GM19035 (cell line): ENCODE measurements at regions not wholly inside any gene's neighbourhood (a gene's known extent, or its start where the extent isn't known, plus 50 kb on each side); places are given as distances from the start of the nearest gene placed in this dataset.
"Not testable (repeated sequence)": the region's sequence is repeated elsewhere in the genome, so short reads cannot be mapped to it uniquely, and the experiment has no call there.

Experiments
- ATAC-seq: cut with Tn5 transposase; IDR thresholded peaks from one replicate; pipeline ENCODE4 v1.9.1; 2021; ENCODE audit not compliant: unreplicated experiment

- no peak for ATAC-seq
Observed at GRCh38 chr5:162769019-162769418, 668.4 kb upstream of the CCNG1 start.

- ATAC-seq = no peak
Observed at GRCh38 chr5:162785673-162786072, 651.7 kb upstream of the CCNG1 start.

GRCh38 chr5:162786234-162786633 is 651.2 kb upstream of the CCNG1 start:
- no peak for ATAC-seq

GRCh38 chr5:162796507-162796906 is 640.9 kb upstream of the CCNG1 start:
- ATAC-seq = no peak

- no peak for ATAC-seq
Observed at GRCh38 chr5:162800301-162800700, 637.1 kb upstream of the CCNG1 start.

- ATAC-seq = no peak
Observed at GRCh38 chr5:162801235-162801634, 636.2 kb upstream of the CCNG1 start.

- ATAC-seq = no peak
Observed at GRCh38 chr5:162806195-162806594, 631.2 kb upstream of the CCNG1 start.

- no peak for ATAC-seq
Observed at GRCh38 chr5:162811071-162811470, 626.3 kb upstream of the CCNG1 start.

GRCh38 chr5:162816816-162817215 is 620.6 kb upstream of the CCNG1 start:
- no peak for ATAC-seq

- ATAC-seq = no peak
Observed at GRCh38 chr5:162817364-162817763, 620.0 kb upstream of the CCNG1 start.

GRCh38 chr5:162821664-162822063 is 615.7 kb upstream of the CCNG1 start:
- ATAC-seq = not testable (repeated sequence)

GRCh38 chr5:162824360-162824759 is 613.0 kb upstream of the CCNG1 start:
- ATAC-seq = no peak

- ATAC-seq = no peak
Observed at GRCh38 chr5:162837155-162837554, 600.2 kb upstream of the CCNG1 start.

GRCh38 chr5:162842727-162843126 is 594.7 kb upstream of the CCNG1 start:
- no peak for ATAC-seq

GRCh38 chr5:162852134-162852533 is 585.3 kb upstream of the CCNG1 start:
- ATAC-seq = no peak

- no peak for ATAC-seq
Observed at GRCh38 chr5:162858770-162859169, 578.6 kb upstream of the CCNG1 start.

- no peak for ATAC-seq
Observed at GRCh38 chr5:162870966-162871365, 566.4 kb upstream of the CCNG1 start.

- ATAC-seq = no peak
Observed at GRCh38 chr5:162882629-162883028, 554.8 kb upstream of the CCNG1 start.

- ATAC-seq = no peak
Observed at GRCh38 chr5:162886717-162887116, 550.7 kb upstream of the CCNG1 start.

GRCh38 chr5:162888268-162888667 is 549.1 kb upstream of the CCNG1 start:
- ATAC-seq = no peak

- no peak for ATAC-seq
Observed at GRCh38 chr5:162911873-162912272, 525.5 kb upstream of the CCNG1 start.

- ATAC-seq = no peak
Observed at GRCh38 chr5:162916368-162916767, 521.0 kb upstream of the CCNG1 start.

- no peak for ATAC-seq
Observed at GRCh38 chr5:162929104-162929503, 508.3 kb upstream of the CCNG1 start.

- ATAC-seq = no peak
Observed at GRCh38 chr5:162931501-162931900, 505.9 kb upstream of the CCNG1 start.
